NCI-H82 (cell line): ENCODE measurements at regions not wholly inside any gene's neighbourhood (a gene's known extent, or its start where the extent isn't known, plus 50 kb on each side); places are given as distances from the start of the nearest gene placed in this dataset.
"Not testable (repeated sequence)": the region's sequence is repeated elsewhere in the genome, so short reads cannot be mapped to it uniquely, and the experiment has no call there.

Experiments used
- DNase-seq: peaks from one replicate; lab custom pipeline; 2025; lab: John Stamatoyannopoulos, UW

GRCh38 chr21:27769763-27770162 is 802.9 kb upstream of the ADAMTS5 start:
- DNase-seq, result no peak

GRCh38 chr21:27768046-27768637 is 801.3 kb upstream of the ADAMTS5 start:
- DNase-seq, result not testable (repeated sequence)

GRCh38 chr21:27764056-27764455 is 797.2 kb upstream of the ADAMTS5 start:
- DNase-seq, result no peak

- DNase-seq, result no peak
Observed at GRCh38 chr21:27761623-27762022, 794.7 kb upstream of the ADAMTS5 start.

GRCh38 chr21:27759820-27760219 is 792.9 kb upstream of the ADAMTS5 start:
- no peak for DNase-seq

- peak; percentile 15 for DNase-seq
Observed at GRCh38 chr21:27759091-27759659, 792.3 kb upstream of the ADAMTS5 start.

- DNase-seq, result no peak
Observed at GRCh38 chr21:27756191-27756590, 789.3 kb upstream of the ADAMTS5 start.

- DNase-seq, result no peak
Observed at GRCh38 chr21:27743971-27744564, 777.2 kb upstream of the ADAMTS5 start.

- DNase-seq, result no peak
Observed at GRCh38 chr21:27741736-27742135, 774.8 kb upstream of the ADAMTS5 start.

- no peak for DNase-seq
Observed at GRCh38 chr21:27740084-27740483, 773.2 kb upstream of the ADAMTS5 start.

GRCh38 chr21:27739187-27739586 is 772.3 kb upstream of the ADAMTS5 start:
- DNase-seq, result no peak

- DNase-seq, result no peak
Observed at GRCh38 chr21:27735699-27736098, 768.8 kb upstream of the ADAMTS5 start.

- DNase-seq, result no peak
Observed at GRCh38 chr21:27734146-27734545, 767.3 kb upstream of the ADAMTS5 start.

- DNase-seq, result no peak
Observed at GRCh38 chr21:27725916-27726315, 759.0 kb upstream of the ADAMTS5 start.

GRCh38 chr21:27722095-27722494 is 755.2 kb upstream of the ADAMTS5 start:
- no peak for DNase-seq

GRCh38 chr21:27721675-27722074 is 754.8 kb upstream of the ADAMTS5 start:
- DNase-seq, result no peak

- no peak for DNase-seq
Observed at GRCh38 chr21:27719226-27719625, 752.3 kb upstream of the ADAMTS5 start.

- DNase-seq, result no peak
Observed at GRCh38 chr21:27715131-27715530, 748.2 kb upstream of the ADAMTS5 start.

GRCh38 chr21:27713154-27714109 is 746.5 kb upstream of the ADAMTS5 start:
- DNase-seq, result no peak

GRCh38 chr21:27704567-27705166 is 737.8 kb upstream of the ADAMTS5 start:
- no peak for DNase-seq

GRCh38 chr21:27703791-27704190 is 736.9 kb upstream of the ADAMTS5 start:
- DNase-seq, result no peak

GRCh38 chr21:27700974-27701614 is 734.2 kb upstream of the ADAMTS5 start:
- DNase-seq, result peak; percentile 80
